HG02623 (cell line): ENCODE measurements at regions not wholly inside any gene's neighbourhood (a gene's known extent, or its start where the extent isn't known, plus 50 kb on each side); places are given as distances from the start of the nearest gene placed in this dataset.
"Not testable (repeated sequence)": the region's sequence is repeated elsewhere in the genome, so short reads cannot be mapped to it uniquely, and the experiment has no call there.

Experiments
- ATAC-seq: cut with Tn5 transposase; IDR thresholded peaks from one replicate; pipeline ENCODE4 v1.9.1; 2021; ENCODE audit warnings: moderate library complexity; ENCODE audit not compliant: unreplicated experiment

DNA sequence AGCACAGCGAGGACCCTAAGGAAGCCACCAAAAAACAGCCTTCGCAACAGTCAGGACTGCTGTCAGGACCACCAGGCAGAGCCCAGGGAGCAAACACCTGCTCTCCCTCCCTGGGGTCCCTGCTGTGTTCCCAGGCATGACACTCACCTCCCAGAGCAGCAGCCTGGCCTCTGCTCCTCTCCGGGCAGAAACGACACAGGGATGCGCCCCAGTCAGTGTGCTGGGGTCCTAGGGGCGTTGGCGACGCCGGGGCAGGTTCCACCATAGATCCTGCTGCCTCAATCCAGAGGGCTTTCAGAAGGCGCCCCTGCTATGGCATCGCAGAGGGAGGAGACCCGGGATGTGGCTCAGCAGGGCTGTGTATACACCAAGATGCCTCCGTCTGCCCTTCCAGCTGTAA is 169.7 kb upstream of the FOXD4L5 start:
- ATAC-seq, result not testable (repeated sequence)

DNA sequence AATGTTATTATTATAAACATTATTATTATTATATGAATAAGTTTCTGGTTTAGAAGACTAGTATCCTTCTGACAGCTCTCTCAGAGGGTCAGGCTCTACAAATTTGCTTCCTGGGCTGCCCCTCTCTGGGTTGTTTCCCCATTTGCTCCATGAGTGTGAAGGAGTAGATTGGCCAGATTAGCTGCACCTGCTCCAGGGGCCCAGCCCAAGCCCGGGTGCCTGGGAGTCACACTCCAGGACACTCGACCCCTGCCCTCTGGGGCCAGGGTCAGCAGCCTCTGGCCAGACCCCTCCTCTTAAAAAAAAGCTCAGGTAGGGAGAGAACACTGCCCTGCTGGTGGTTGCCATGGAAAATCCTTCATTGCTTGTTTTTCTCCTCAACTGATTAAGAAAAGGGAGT is 169.0 kb upstream of the FOXD4L5 start:
- not testable (repeated sequence) for ATAC-seq

DNA sequence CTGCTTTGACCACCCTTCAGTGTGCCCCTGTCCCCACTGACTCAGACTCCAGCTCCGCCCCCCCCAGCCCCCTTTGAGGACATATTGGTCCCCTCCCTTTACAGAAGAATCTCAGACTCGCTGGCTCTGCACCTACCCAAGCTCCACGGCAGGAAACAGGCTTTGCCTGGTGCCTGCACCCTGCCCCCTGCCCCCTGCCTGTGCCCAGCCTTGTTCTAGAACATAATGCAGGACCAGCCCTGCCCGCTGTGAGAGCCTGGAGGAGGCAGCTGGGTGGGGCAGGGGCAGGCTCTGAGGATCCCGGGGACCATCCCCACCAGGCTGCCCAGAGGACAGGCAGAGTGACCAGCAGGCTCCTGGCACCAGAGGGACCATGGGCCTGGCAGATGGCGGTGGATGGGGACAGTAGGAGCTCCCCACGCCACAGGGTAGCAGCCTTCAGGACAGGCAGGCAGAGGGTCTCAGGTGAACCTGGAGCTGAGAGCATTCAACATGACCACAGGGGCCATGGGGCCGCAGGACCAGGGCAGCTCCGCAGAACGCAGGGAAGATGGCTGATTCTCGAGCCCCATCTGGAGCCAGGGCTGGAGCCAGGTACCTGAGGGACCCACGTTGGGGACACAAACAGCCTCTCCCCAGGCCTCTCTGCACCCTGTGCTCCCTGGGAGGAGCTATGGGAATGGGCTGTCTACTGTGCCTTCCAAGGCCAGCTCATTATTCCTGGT is 165.0 kb upstream of the FOXD4L5 start:
- ATAC-seq, result not testable (repeated sequence)

DNA sequence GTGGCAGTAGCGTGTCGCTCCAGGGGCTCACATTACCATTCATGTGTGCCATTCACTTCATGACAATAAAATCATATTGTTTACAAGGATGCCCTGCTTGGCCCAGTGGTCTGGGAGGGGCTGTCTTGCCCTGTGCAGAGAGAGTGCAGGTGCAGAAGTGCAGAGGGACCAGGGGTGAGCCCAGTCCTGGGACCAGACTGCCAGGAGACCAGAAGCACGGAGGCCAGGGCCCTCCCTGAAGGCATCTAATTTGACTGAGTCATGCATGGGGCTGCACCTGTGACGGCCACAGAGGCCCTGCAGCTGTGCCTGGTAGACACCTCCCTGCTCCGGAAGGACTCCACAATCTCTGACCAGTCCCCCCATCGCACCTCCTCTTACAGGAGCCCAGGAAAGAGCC is 164.4 kb upstream of the FOXD4L5 start:
- no peak for ATAC-seq

DNA sequence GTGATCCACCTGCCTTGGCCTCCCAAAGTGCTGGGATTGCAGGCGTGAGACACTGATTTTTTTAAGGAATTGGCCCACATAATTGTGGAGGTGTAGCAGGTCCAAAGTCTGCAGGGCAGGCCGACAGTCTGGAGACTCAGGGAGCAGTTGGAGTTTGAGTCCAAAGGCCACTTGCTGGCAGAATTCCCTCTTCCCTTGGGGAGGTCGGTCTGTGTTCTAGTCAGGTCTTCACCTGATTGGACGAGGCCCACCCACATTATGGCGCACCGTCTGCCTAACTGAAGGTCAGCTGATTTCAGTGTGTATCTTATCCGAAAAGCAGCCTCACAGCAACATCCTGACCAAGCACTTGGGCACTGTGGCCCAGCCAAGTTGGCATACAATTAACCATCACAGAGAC is 162.1 kb upstream of the FOXD4L5 start:
- ATAC-seq, result not testable (repeated sequence)

DNA sequence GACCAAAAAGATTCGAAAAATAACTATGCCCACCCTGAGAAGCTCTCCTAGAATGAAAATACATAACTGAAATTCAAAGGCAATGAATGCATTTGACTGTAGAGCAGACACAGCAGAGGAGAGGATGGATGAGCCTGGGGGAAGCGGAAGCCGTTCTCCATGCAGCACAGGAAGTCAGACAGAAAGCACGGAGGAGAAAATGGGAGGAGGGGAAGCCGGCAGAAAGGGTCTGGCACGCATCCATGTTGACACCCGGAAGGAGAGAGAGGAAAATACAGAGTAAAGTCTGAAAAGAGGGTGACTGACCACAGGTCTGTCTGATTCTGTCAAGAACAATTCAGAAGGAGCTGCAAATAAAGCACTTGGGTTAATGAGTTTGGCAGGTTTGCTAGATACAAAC is 161.0 kb upstream of the FOXD4L5 start:
- not testable (repeated sequence) for ATAC-seq

DNA sequence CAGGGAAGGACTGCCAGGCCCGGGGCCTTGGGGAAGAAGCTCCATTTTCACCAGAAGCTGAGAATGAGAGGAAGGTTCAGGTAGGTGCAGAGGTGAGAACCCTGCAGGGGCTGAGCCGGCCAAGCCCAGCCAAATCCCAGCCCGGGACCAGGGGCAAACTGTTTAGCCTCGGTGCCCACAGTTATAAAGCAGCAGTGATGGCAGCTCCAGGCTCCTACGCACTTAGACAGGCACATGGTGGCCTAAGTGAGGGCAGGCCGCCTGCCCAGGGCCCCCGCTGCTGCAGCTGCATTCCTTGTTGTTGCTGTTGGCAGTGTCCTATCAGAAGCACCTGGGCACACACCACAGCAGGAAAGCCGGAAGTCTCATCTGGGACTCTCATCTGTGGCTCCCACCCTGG is 159.9 kb upstream of the FOXD4L5 start:
- ATAC-seq, result no peak

DNA sequence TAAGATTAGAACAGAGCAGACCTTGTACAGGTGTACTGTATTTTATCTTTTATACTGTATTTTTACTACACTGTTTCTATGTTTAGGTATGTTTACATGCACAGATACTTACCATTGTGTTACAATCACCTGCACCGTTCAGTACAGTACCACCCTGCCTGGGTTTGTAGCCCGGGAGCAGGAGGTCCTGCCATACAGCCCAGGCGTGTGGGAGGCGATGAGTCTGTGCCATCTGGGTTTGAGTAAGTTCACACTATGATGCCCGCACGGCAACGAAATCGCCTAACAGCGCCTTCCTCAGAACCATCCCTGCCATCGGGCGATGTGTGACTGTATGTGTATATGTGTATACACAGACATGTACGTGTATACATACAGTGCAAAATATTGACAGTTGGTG is 157.1 kb upstream of the FOXD4L5 start:
- ATAC-seq, result not testable (repeated sequence)

DNA sequence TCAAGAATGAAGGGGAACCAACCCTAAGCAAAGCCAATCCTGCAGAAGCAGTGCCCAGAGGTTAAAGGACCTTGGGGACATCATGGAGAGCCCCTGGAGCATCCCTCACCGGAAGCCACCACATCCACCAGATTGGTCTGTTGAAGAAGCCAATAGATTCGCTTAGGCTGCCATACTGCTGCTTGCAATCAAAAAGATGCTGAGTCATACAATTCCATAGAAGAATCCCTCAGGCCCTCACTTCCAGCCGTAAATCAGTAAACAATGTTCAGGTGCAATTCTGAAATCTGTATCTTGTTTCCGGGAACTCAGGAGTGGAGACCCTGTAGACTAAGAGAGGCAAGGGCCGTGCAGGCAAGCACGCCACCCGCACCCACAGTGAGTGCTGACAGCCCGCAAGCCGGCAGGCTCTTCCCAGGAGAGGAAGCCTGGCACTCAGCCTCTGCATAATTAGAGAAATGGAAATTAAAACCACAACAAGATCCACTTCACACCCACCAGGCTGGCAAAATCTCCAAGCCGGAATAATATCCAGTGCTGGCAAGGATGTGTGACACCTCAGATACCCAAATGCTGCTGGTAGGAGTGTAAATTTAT is 156.4 kb upstream of the FOXD4L5 start:
- ATAC-seq, result not testable (repeated sequence)

DNA sequence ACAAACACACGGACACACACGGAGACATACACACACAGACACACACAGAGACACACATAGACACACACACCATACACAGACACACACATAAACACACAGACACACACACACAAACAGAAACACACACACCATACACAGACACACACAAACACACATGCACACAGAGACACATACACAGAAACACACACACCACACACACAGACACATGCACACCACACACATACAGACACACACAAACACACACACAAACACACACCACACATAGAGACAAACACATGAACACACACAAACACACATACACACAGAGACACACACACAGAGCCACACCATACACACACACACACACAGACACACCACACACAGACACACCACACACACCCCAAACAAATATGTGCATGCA is 152.7 kb upstream of the FOXD4L5 start:
- no peak for ATAC-seq

DNA sequence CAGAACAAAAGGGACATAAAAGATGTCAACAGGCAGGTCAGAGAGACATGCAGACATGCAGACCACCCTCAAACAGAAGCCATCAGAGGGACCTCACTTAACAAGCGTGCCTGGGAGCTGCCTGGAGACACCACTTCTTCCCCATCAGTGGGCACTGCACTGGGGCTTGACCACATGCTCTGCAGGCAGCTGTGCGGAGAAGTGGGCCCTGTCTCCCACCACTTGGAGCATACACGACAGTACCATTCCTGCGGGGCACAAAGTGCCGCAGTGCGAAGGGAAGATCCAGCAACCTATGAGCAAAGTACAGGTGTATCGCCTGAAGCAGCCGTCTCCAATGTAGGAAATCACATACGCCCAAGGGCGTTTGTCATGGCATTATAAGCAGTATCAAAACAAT is 150.5 kb upstream of the FOXD4L5 start:
- no peak for ATAC-seq

DNA sequence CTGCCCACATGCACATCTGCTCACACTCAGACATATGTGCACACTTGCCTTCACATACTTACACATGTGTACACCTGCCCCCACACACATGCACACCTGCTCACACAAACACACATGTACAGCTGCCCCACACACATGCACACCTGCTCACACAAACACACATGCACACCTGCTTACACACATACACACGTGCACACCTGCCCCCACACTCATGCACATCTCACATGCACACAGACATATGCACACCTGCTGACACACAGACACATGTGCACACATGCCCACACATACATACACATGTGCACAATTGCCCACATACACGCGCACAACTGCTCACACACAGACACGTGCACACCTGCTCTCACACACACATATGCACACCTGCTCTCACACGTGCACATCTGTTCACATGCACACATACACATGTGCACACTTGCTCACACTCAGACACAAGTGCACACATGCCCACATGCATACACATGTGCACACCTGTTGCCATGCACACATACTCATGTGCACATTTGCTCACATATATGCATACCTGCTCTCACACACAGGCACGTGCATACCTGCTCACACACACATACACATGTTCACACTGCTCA is 147.8 kb upstream of the FOXD4L5 start:
- ATAC-seq, result no peak

DNA sequence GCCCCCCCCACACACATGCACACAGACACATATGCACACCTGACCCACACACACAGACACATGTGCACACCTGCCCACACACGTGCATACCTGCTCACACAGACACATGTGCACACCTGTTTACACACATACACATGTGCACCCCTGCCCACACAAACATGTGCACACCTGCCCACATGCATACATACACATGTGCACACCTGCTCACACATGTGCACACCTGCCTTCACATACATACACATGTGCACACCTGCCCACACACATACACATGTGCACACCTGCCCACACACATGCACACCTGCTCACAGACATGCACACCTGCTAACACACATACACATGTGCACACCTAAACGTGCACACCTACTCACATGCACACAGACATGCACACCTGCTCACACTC is 147.0 kb upstream of the FOXD4L5 start:
- ATAC-seq, result no peak

DNA sequence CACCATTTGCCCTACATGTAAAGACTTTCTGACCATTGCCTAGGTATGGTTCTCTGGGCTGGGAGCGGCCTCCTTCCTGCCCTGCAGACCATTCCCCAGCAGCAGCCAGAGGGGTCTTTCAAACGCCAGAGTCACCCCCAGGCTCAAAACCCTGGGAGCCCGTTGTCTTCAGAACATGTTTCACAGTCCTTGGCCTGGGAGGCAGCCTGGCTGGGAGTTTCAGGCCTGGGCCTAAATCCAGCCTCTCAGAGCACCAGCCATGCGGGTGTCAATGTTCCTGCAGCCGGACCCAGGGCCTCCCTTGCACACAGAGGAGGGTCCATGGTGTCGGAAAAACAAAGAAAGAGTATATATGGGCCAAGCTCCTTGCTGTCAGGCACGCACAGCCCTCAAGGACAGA is 145.2 kb upstream of the FOXD4L5 start:
- ATAC-seq, result no peak

DNA sequence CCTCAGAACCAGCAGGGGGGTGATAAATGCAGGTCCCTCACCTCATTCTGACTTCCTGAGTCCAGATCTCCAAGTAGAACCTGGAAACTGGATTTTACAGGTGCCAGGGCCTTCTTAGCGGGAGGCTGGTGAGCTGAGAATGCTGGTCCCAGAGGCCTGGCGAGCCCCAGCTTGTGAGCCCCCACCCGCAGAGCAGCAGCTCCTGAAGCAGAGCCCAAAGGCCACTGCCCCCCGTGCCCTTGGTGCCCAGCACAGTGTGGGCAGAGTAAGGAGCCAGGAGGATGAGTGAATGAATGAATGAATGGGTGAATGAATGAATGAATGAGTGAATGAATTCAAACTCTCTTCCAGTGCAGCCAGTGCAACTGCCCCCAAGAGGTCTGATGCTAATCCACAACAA is 142.4 kb upstream of the FOXD4L5 start:
- not testable (repeated sequence) for ATAC-seq

DNA sequence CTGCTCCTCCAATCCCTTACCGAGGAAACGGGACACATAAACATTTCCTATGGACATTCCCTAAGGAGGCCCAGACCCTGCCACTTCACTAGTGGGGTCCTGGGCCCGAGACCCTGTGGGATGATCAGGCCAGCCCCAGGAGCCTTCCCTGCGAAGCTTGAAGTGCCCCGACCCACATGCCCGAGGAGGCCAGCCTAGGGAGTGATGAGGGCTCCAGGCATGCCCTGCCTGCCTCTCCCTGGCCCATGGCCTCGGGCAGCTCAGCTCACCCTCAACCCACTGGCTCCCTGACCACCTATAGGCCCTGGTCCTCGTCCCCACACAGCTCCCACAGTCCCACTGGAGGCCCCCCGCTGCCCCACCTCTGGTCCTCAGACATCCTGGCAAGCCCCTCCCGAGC is 141.8 kb upstream of the FOXD4L5 start:
- not testable (repeated sequence) for ATAC-seq

DNA sequence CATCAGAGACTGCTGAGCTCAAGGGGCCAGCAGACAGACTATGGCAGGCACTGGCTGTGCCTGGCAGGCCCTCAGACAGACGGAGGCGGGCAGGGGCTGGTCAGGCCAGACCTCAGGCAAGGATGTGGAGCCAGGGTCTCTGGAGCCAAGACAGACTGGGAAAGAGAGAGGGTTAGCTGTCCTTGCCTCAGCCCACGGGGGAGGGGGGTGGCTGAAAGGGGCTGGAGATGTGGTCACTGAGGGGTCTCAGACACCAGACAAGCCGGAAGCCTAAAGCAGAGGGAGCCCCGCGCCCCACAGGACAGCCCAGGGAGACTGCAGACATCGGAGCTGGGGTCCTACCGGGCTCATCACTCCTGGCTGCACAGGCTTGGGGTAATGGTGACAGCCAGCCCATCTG is 141.2 kb upstream of the FOXD4L5 start:
- ATAC-seq, result no peak

DNA sequence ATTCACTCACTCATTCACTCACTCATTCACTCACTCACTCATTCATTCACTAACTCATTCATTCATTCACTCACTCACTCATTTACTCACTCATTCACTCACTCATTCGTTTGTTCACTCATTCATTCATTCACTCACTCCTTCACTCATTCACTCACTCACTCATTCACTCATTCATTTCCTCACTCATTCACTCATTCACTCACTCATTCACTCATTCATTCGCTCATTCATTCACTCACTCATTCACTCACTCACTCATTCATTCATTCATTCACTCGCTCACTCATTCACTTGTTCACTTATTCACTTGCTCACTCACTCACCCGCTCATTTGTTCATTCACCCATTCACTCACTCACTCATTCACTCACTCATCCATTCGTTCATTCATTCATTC is 140.2 kb upstream of the FOXD4L5 start:
- ATAC-seq, result not testable (repeated sequence)

DNA sequence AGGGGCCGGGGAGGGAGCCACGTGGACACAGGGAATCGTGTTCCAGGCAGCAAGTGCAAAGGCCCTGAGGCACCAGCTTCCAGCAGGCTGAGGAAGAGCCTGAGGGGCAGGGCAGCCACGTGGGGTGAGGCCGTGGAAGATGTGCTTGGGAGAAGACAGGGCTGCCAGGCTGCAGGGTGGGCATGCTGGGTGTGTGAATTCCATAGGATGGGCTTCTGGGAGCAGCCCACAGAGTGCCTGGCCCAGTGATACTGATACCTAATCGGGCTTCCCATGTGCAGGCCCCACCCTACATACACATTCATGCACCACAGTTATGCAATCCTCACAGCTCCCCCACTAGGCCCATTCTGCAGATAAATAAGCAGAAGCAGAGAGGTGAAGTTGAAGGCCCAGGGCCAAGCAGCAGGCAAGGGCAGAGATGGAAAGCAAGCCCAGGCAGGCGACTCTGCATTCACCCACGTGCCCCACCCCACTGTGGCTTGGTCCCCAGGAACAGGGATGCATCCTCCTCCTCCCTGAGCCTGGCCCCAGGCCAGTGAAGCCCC is 139.5 kb upstream of the FOXD4L5 start:
- not testable (repeated sequence) for ATAC-seq

DNA sequence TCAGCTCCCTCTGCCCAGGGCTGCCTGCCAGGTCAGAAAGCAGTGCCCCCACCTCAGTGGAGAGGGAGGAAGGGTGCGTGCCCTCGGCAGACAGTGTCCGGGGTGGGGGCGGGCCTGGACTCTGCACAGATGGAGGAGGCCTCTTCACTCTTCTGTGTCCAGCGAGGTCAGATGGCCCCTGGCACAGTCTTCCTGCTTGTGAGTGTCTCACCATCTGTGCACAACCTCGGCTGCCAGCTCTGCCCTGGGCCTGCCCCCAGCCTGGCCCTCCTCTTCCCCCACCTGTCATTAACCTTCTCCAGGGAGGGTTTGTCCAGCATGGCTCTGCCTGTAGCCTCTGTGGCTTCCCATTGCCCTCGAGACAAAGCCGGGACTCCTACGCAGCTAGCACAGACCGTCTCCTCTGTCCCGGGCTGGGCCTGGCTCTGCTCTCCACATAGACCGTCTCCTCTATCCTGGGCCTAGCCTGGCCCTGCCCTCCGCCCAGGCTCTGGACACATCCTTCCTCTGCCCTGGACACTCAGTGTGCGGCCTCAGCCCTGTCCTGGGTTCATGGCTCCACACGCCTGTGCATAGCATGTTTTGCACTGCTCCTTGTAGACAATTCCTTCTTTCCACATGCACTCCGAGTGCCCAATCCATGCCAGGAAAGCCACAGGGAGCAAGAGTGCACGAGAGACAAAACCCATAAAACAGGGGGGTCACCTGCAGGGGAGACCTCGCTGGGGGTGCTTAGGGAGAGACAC is 138.9 kb upstream of the FOXD4L5 start:
- not testable (repeated sequence) for ATAC-seq

DNA sequence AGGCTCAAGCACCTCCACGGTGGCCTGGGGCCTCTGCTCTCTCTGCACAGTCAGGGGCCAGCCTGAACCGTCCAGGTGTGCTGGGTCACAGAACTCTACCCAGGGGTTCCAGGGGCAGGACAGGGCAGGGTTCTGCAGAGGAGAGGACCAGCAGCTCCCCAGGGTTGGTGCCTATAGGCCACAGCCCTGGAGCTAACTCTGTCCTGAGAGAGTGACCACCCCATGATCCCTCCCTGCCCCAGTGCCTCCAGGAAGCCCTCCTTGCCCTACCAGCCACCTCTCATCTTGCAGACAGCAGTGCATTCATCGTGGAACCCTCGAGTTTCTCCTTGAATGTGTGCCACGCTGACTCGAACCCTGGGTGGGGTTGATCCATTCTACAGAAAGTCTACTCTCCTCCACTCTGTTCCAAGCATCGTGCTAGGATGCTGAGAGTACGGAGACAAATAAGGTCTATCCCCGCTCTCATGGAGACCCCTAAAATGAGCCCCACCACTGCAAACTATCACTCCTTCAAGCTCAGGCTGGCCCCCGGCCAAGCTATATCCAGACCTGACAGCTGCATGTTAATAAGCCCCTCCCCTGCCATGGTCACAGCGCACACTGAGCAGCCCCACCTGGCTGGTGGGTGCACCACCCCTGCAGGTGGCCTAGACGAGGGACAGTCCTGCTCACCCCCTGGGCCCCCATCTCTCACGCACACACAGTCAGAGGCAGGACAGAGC is 138.1 kb upstream of the FOXD4L5 start:
- ATAC-seq, result not testable (repeated sequence)
